ENCODE measurements at regions not wholly inside any gene's neighbourhood (a gene's known extent, or its start where the extent isn't known, plus 50 kb on each side); places are given as distances from the start of the nearest gene placed in this dataset.

DNA sequence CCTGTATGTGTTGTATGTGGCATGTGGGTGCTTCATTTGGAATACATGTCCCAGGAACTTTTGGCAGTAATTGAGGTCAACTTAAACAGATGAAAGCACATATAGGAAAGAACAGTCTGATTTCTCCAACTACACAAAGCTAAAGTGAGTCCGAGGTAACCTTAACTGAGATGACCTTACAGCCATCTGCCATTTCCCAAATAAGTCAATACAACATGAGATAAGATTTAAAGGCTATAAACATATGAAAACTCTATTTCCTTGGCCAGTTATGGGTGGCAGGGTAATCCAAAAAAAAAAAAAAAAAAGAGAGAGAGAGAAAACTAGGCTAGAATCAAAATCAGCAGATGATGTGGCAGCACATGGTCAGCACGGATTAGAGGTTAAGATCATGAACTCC is 1068.3 kb downstream of the KHDRBS2 start:
- Histone ChIP-seq H3K27me3 (no peaks in the 10 kb centered on the region), H3K4me3 (no peak overlapping the region), H3K4me1 (no peaks in the 10 kb centered on the region), H3K36me3 (no peaks in the 10 kb centered on the region), H3K27ac (no peak overlapping the region), H3K9me3 (no peaks in the 10 kb centered on the region)
- DNase-seq = no peak
- intact Hi-C loops (cut with DNase I) = no loop called here
- ATAC-seq = no peak
- TF ChIP-seq, protein P1, sequence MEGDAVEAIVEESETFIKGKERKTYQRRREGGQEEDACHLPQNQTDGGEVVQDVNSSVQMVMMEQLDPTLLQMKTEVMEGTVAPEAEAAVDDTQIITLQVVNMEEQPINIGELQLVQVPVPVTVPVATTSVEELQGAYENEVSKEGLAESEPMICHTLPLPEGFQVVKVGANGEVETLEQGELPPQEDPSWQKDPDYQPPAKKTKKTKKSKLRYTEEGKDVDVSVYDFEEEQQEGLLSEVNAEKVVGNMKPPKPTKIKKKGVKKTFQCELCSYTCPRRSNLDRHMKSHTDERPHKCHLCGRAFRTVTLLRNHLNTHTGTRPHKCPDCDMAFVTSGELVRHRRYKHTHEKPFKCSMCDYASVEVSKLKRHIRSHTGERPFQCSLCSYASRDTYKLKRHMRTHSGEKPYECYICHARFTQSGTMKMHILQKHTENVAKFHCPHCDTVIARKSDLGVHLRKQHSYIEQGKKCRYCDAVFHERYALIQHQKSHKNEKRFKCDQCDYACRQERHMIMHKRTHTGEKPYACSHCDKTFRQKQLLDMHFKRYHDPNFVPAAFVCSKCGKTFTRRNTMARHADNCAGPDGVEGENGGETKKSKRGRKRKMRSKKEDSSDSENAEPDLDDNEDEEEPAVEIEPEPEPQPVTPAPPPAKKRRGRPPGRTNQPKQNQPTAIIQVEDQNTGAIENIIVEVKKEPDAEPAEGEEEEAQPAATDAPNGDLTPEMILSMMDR (IDR thresholded peaks at IDR 0.05) = no peak

DNA sequence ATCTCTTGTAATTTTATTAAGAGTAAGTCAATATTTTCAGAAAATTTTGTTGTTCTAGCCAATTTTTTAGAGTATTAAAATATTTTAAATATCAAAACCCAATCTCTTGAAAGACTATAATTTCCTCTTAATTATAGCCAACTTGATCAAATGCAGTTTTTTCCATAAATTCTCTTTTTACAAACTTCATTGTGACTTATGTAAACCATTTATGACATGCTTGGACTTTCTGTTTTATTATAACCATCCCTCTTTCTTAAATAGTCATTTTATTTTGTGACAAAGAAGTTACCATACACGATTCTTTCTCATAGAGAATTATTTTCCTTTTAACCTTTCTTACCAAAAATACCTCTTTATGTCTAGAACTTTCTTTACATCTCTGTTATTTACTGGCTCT is 1075.5 kb downstream of the KHDRBS2 start:
- TF ChIP-seq, protein P1 (IDR thresholded peaks at IDR 0.05) = no peak
- Histone ChIP-seq H3K27ac (no peak overlapping the region), H3K9me3 (no peaks in the 10 kb centered on the region), H3K36me3 (no peaks in the 10 kb centered on the region), H3K4me3 (no peak overlapping the region), H3K27me3 (no peaks in the 10 kb centered on the region), H3K4me1 (no peaks in the 10 kb centered on the region)
- intact Hi-C loops (cut with DNase I) = no loop called here
- DNase-seq (no peak), ATAC-seq (no peak)

DNA sequence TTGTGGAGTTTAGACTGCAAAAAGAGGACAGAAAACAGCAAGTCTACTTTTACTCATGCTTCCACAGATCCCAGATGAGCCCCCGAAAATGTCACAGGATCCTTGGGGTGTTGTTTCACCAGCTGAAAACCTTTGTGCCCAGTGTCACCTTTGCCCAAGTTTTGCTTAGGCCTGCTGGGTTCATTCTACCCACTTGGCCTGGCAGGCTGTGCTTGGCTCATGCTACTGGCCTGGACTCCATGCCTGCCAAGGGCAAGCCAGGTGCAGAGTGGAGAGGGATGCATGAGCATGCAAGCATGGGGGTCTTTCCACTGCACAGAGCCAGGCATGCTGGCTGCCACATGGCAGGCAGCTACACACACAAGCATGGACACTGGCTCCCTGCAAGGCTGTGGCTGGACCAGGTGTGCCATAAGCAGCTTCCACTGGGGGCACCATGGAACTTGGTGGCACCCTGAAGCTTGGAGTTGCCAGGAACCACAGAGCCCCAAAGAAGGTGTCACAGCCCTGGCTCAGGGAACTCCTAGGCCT is 1082.0 kb downstream of the KHDRBS2 start:
- DNase-seq (no peak), ATAC-seq (no peak)
- Histone ChIP-seq H3K4me3 (no peak overlapping the region), H3K4me1 (no peaks in the 10 kb centered on the region), H3K27ac (no peak overlapping the region), H3K27me3 (no peaks in the 10 kb centered on the region), H3K36me3 (no peaks in the 10 kb centered on the region), H3K9me3 (no peaks in the 10 kb centered on the region)
- TF ChIP-seq, protein P1 (IDR thresholded peaks at IDR 0.05) = no peak
- intact Hi-C loops (cut with DNase I) = no loop called here

DNA sequence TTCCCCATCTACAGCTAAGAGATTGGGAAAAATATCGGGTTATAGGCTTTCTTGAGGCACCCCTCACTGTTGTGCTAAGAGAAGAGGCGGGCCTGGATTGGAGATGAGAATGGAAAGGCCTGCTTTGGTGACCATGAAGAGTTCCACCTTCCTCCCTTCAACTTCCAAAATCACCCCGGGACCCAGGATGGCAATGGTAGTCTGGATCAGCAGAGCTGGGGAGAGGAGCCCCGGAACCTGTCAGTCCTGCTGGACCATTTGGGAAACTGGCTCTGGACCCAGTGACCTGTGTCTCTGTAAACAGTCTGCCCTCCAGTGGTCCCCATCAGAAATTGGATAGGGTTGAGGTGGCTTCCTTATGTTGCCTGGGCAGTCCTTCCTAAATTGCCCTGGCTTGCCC is 1085.6 kb downstream of the KHDRBS2 start:
- Histone ChIP-seq H3K27me3 (no peaks in the 10 kb centered on the region), H3K9me3 (peaks cover 7% of the 10 kb centered on the region), H3K4me1 (no peaks in the 10 kb centered on the region), H3K4me3 (no peak overlapping the region), H3K36me3 (no peaks in the 10 kb centered on the region), H3K27ac (no peak overlapping the region)
- no peak for DNase-seq
- ATAC-seq = no peak
- intact Hi-C loops (cut with DNase I) = no loop called here
- TF ChIP-seq, protein P1 (IDR thresholded peaks at IDR 0.05) = no peak

DNA sequence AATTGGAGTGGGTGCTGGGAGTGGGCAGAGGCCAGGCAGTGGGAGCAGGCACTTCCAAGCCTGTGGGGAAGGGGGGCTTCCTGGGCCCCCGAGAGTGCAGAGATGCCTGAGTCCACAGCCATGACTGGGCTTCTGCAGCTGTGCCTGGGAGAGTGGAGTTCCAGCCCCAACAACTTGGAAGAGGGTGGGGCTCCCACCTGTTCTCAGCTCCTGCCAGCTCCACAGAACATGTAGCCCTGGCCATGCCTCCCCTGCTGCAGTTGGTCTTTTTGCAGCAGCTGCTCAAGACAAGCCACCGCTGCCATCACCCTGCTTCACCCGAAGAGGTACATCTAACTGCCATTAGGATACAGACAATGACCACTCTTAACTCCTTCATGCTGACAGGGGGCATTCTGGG is 1092.3 kb downstream of the KHDRBS2 start:
- DNase-seq = no peak
- intact Hi-C loops (cut with DNase I) = no loop called here
- TF ChIP-seq, protein P1 (IDR thresholded peaks at IDR 0.05) = no peak
- Histone ChIP-seq H3K4me3 (no peak overlapping the region), H3K4me1 (no peaks in the 10 kb centered on the region), H3K27ac (no peak overlapping the region), H3K9me3 (peaks cover 7% of the 10 kb centered on the region), H3K27me3 (no peaks in the 10 kb centered on the region), H3K36me3 (no peaks in the 10 kb centered on the region)
- ATAC-seq = peak; percentile 22

DNA sequence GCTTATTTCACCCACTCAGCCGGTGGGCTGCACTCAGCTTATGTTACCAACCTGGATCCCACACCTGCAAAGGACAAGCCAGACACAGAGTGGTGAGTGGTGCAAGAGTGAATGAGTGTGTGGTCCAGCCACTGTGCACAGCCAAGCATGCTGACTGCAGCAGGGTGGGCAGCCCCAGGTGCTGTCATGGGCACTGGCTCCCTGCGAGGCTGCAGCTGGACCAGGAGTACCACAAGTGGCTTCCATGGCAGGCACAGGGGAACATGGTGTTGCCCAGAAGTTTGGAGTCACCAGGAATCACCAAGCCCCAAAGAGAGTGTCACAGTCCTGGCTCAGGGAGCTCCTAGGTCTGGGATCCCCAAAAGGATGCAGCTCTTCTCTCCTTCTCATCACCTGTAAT is 1093.4 kb downstream of the KHDRBS2 start:
- no peak overlapping the region for H3K4me3 ChIP-seq
- no peaks in the 10 kb centered on the region for H3K27me3 ChIP-seq
- H3K36me3 ChIP-seq = no peaks in the 10 kb centered on the region
- intact Hi-C loops (cut with DNase I) = no loop called here
- no peaks in the 10 kb centered on the region for H3K4me1 ChIP-seq
- H3K9me3 ChIP-seq = peaks cover 7% of the 10 kb centered on the region
- ATAC-seq = peak; percentile 36
- DNase-seq = no peak
- TF ChIP-seq, protein P1 (IDR thresholded peaks at IDR 0.05) = no peak
- H3K27ac ChIP-seq = no peak overlapping the region

All from upper lobe of right lung (tissue), 1 donor.